ENCODE measurements at regions not wholly inside any gene's neighbourhood (a gene's known extent, or its start where the extent isn't known, plus 50 kb on each side); places are given as distances from the start of the nearest gene placed in this dataset.
"Not testable (repeated sequence)": the region's sequence is repeated elsewhere in the genome, so short reads cannot be mapped to it uniquely, and the experiment has no call there.

- intact Hi-C loops (cut with micrococcal nuclease): no loop called here
These were observed 236.6 kb downstream of the MFSD1 start for GRCh38 chr3:159038405-159038804.

GRCh38 chr3:159039286-159039685 is 237.4 kb downstream of the MFSD1 start:
- intact Hi-C loops (cut with micrococcal nuclease): no loop called here

- intact Hi-C loops (cut with micrococcal nuclease): no loop called here
These were observed 243.5 kb downstream of the MFSD1 start for GRCh38 chr3:159045279-159045885.

GRCh38 chr3:159047361-159047760 is 245.5 kb downstream of the MFSD1 start:
- intact Hi-C loops (cut with micrococcal nuclease): no loop called here

GRCh38 chr3:159052494-159052893 is 250.6 kb downstream of the MFSD1 start:
- intact Hi-C loops (cut with micrococcal nuclease): not testable (repeated sequence)

- intact Hi-C loops (cut with micrococcal nuclease): no loop called here
These were observed 255.8 kb downstream of the MFSD1 start for GRCh38 chr3:159057621-159058020.

GRCh38 chr3:159058859-159059258 is 257.0 kb downstream of the MFSD1 start:
- intact Hi-C loops (cut with micrococcal nuclease): no loop called here

GRCh38 chr3:159059395-159059794 is 257.5 kb downstream of the MFSD1 start:
- intact Hi-C loops (cut with micrococcal nuclease): no loop called here

GRCh38 chr3:159062734-159063410 is 261.0 kb downstream of the MFSD1 start:
- intact Hi-C loops (cut with micrococcal nuclease): no loop called here

GRCh38 chr3:159069091-159069490 is 267.2 kb downstream of the MFSD1 start, which contains the start of gene IQCJ:
Gene IQCJ, plus strand, starts transcription at chr3:159069319.
- intact Hi-C loops (cut with micrococcal nuclease): no loop called here

- intact Hi-C loops (cut with micrococcal nuclease): no loop called here
These were observed 268.1 kb downstream of the MFSD1 start for GRCh38 chr3:159069866-159070425.

- intact Hi-C loops (cut with micrococcal nuclease): no loop called here
These were observed 273.2 kb downstream of the MFSD1 start for GRCh38 chr3:159074756-159075701.

GRCh38 chr3:159077860-159078259 is 276.0 kb downstream of the MFSD1 start:
- intact Hi-C loops (cut with micrococcal nuclease): no loop called here

GRCh38 chr3:159080256-159080655 is 278.4 kb downstream of the MFSD1 start:
- intact Hi-C loops (cut with micrococcal nuclease): no loop called here

- intact Hi-C loops (cut with micrococcal nuclease): no loop called here
These were observed 279.0 kb downstream of the MFSD1 start for GRCh38 chr3:159080821-159081220.

- intact Hi-C loops (cut with micrococcal nuclease): no loop called here
These were observed 280.7 kb downstream of the MFSD1 start for GRCh38 chr3:159082519-159082918.

- intact Hi-C loops (cut with micrococcal nuclease): no loop called here
These were observed 290.1 kb downstream of the MFSD1 start for GRCh38 chr3:159091936-159092335.

- intact Hi-C loops (cut with micrococcal nuclease): no loop called here
These were observed 300.1 kb downstream of the MFSD1 start for GRCh38 chr3:159102001-159102400.

GRCh38 chr3:159112724-159113123 is 310.9 kb downstream of the MFSD1 start:
- intact Hi-C loops (cut with micrococcal nuclease): no loop called here

- intact Hi-C loops (cut with micrococcal nuclease): no loop called here
These were observed 311.5 kb downstream of the MFSD1 start for GRCh38 chr3:159113221-159113875.

GRCh38 chr3:159114582-159114981 is 312.7 kb downstream of the MFSD1 start:
- intact Hi-C loops (cut with micrococcal nuclease): no loop called here
